HepG2 (cell line): ENCODE measurements at regions not wholly inside any gene's neighbourhood (a gene's known extent, or its start where the extent isn't known, plus 50 kb on each side); places are given as distances from the start of the nearest gene placed in this dataset.

Experiments
- ATAC-seq: fragments of 200-7000 bp; cut with Tn5 transposase; 3 replicates; pipeline ENCODE4 v1.9.1; 2020; ENCODE audit warnings: mild to moderate bottlenecking, moderate library complexity
- BruUV-seq: library from RNA; stranded (reverse); fragments of 400-500 nt; replicated peaks from 2 replicates; lab custom pipeline; 2021; lab: Mats Ljungman, UMichigan
- CTCF ChIA-PET: fragments of 300-600 bp; formaldehyde crosslinking; extraction: SDS; loops from one replicate; lab custom pipeline; 2021; ENCODE audit warnings: low total read pairs, inconsistent platforms, low intra/inter-chr PET ratio; lab: Yijun Ruan, JAX
- POLR2A ChIA-PET: fragments of 350-600 bp; sonication (Branson Sonifier 250); formaldehyde crosslinking; loops from one replicate; lab custom pipeline; 2020; ENCODE audit warnings: antibody characterized with exemption, inconsistent platforms; lab: Yijun Ruan, JAX
- DNase-seq: peaks from one replicate; pipeline ENCODE4 v3.0.0-alpha.2; 2015; ENCODE audit warnings: low spot score
- FAIRE-seq: peaks from 3 replicates; lab custom pipeline; 2011; peaks lifted over from hg19 to GRCh38; lab: Jason Lieb, UNC
- H2AFZ ChIP-seq: one replicate; pipeline ENCODE4 v1.6.1; 2011; ENCODE audit warnings: low read length, inconsistent platforms
- H3K27ac ChIP-seq: fragments of 300-600 bp; 3 replicates; pipeline ENCODE4 v1.8.0; 2011; ENCODE audit warnings: mixed run types, mild to moderate bottlenecking, mixed read lengths, low read length, inconsistent platforms; ENCODE audit not compliant: insufficient read depth; ENCODE audit errors: extremely low read length
- H3K27me3 ChIP-seq, 2 experiments: fragments of 200-600 bp in 1 of 2; 2 replicates in 1 of 2; 3 replicates in 1 of 2; pipeline versions ENCODE4 v1.6.0 to v1.8.0; 2011; ENCODE audit warnings: low read length in 2 of 2, mild to moderate bottlenecking in 2 of 2, moderate library complexity in 2 of 2, inconsistent platforms in 1 of 2; ENCODE audit not compliant: insufficient read depth in 2 of 2, control insufficient read depth in 1 of 2
- H3K36me3 ChIP-seq, 2 experiments: fragments of 200-600 bp in 1 of 2; replicated peaks in 1 of 2; 2 replicates in 1 of 2; 3 replicates in 1 of 2; pipeline versions ENCODE4 v1.5.1 to v1.8.0; 2011; ENCODE audit warnings: low read length in 2 of 2, inconsistent platforms in 1 of 2; ENCODE audit not compliant: insufficient read depth in 2 of 2, control insufficient read depth in 1 of 2
- H3K4me1 ChIP-seq: 2 replicates; pipeline ENCODE4 v1.5.1; 2012; ENCODE audit warnings: low read length, inconsistent platforms; ENCODE audit not compliant: insufficient read depth
- H3K4me2 ChIP-seq: 2 replicates; pipeline ENCODE4 v1.6.0; 2011; ENCODE audit warnings: low read depth, low read length, inconsistent platforms
- H3K4me3 ChIP-seq, 3 experiments: fragments of 200-600 bp in 1 of 3; sonication (generic), shearing (Covaris generic) in 1 of 3; replicated peaks in 1 of 3; 2 replicates each; pipeline ENCODE4 v1.5.1; 2011 to 2016; ENCODE audit warnings: low read length in 3 of 3, inconsistent platforms in 2 of 3, low read depth in 2 of 3, mild to moderate bottlenecking in 2 of 3, control low read depth in 1 of 3, mixed read lengths in 1 of 3; ENCODE audit not compliant: insufficient read depth in 1 of 3
- H3K79me2 ChIP-seq: one replicate; pipeline ENCODE4 v1.6.1; 2011; ENCODE audit warnings: low read length, inconsistent platforms; ENCODE audit not compliant: insufficient read depth
- H3K9ac ChIP-seq: 2 replicates; pipeline ENCODE4 v1.6.0; 2011; ENCODE audit warnings: mild to moderate bottlenecking, low read depth, low read length, inconsistent platforms; ENCODE audit not compliant: insufficient read depth
- H3K9me3 ChIP-seq: 2 replicates; pipeline ENCODE4 v1.5.1; 2012; ENCODE audit warnings: mild to moderate bottlenecking, low read length
- H4K20me1 ChIP-seq: 2 replicates; pipeline ENCODE4 v1.6.0; 2011; ENCODE audit warnings: inconsistent platforms, mild to moderate bottlenecking, low read length, moderate library complexity; ENCODE audit not compliant: insufficient read depth
- PAF1 ChIP-seq: IDR thresholded peaks from 2 replicates; pipeline ENCODE4 v1.6.1; 2016; ENCODE audit warnings: missing genetic modification reagents, missing compliant biosample characterization
- SP4 ChIP-seq: sonication (generic); formaldehyde crosslinking; IDR thresholded peaks from 2 replicates; pipeline ENCODE4 v1.8.1; 2023; ENCODE audit warnings: mild to moderate bottlenecking, missing genetic modification reagents
- ZNF746 ChIP-seq: sonication (generic); formaldehyde crosslinking; IDR thresholded peaks from 2 replicates; pipeline ENCODE4 v1.8.0; 2022; ENCODE audit warnings: mild to moderate bottlenecking, missing genetic modification reagents
- WGBS: methylation state at CpG from one replicate; pipeline ENCODE4 v1.1.6; 2017; ENCODE audit warnings: low lambda C conversion rate; 5-methylcytosine and 5-hydroxymethylcytosine counted together
- in situ Hi-C: cut with HindIII; loops from 2 replicates; pipeline ENCODE4 v1.10.0; 2017; ENCODE audit warnings: low pct_unique_long_range_greater_than_20kb; ENCODE audit not compliant: extremely low pct_ligation_motif_present
- intact Hi-C: fragments of 100-400 bp; cut with micrococcal nuclease; formaldehyde crosslinking; loops from one replicate; pipeline ENCODE4 v1.10.0; 2022; ENCODE audit not compliant: unreplicated experiment
- TF ChIP-seq, protein P1 (sequence below): IDR thresholded peaks from 2 replicates; pipeline ENCODE4 v1.6.1; 2016; ENCODE audit warnings: low read depth, borderline replicate concordance
- TF ChIP-seq, protein P2 (sequence below): IDR thresholded peaks from 2 replicates; pipeline ENCODE4 v1.6.1; 2016
- TF ChIP-seq, protein P3 (sequence below): sonication (generic); formaldehyde crosslinking; IDR thresholded peaks from 2 replicates; pipeline ENCODE4 v1.5.1; 2020; ENCODE audit warnings: mild to moderate bottlenecking, missing genetic modification reagents, moderate library complexity

DNA sequence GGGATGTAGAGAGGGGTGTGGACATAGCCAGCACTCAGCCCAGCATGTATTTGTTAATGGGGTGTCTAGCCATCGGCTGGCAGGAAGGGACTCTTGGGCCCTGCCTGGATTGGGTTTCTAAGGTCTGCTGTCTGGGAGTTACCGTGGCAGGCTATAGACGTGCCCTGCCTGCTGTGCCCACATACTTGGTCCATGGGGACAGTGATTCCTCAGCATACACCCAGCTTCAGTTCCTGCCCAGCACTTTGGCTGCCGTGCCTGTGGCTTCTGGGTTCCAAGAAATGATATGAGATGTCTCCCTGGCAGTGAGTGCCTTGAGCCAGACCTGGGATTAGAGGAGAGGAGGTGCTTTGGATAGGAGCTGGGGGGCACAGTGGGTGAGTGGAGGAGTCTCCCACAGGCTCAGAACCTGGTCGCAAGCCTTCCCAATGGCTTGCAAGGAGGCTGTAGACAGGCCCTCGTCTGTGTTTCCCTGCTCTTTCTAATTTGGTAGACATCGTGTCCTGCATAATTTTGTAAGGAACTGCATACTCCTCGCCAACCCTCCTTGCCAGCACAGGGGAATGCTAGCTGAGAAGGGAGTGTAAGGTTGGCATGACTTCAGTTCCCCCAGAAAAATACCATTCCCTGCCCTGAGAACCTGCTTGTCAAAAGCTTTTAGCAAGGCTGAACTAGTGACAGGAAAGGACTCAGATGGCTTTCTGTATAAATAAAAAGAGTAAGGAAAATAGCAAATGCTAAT is 287.9 kb downstream of the ZSWIM6 start (continued):
- TF ChIP-seq, protein P1, sequence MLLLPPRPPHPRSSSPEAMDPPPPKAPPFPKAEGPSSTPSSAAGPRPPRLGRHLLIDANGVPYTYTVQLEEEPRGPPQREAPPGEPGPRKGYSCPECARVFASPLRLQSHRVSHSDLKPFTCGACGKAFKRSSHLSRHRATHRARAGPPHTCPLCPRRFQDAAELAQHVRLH (CRISPR knock-in tag): no peak
- no peak for TF ChIP-seq PAF1

DNA sequence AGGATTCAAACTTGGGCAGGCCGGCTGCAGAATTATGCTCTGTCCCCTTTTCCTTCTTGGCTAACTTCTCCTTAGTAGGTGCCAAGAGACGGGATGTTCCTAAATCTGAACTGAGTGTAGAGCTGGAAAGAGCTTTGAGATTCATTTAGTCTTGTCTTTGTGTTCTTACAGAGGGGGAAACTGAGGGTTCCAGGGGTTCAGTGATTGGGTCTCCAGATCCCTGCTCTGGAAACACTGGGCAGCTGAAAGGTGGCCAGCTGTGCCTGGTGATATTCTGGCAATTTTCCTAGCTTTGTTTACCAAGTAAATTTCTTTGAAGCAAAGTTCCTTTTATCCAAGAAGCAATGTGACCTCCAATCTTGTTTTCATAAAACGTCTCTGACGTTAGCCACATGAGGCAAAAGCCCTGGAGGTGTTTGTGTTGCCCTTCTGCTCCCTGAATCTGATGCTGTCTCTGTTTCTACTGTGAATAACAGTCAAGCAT is 288.7 kb downstream of the ZSWIM6 start:
- ChIA-PET POLR2A (no interaction called here), CTCF (no interaction called here)
- no peak for DNase-seq
- Histone ChIP-seq H3K4me3 (no peak overlapping the region), H3K27me3 (peaks cover 0 to 21% of the 10 kb centered on the region in 2 experiments; a peak in 3 of 5 replicates), H3K9ac (no peak overlapping the region), H3K27ac (no peak overlapping the region), H4K20me1 (no peaks in the 10 kb centered on the region), H3K4me2 (no peak overlapping the region), H2AFZ (no peak overlapping the region), H3K4me1 (no peaks in the 10 kb centered on the region), H3K79me2 (no peaks in the 10 kb centered on the region), H3K36me3 (no peaks in the 10 kb centered on the region), H3K9me3 (no peaks in the 10 kb centered on the region)
- ATAC-seq: no peak
- 7% methylated on average over 4 of the region's 4 CpGs for WGBS
- BruUV-seq: no TSS peak
- in situ Hi-C loops: no loop called here
- FAIRE-seq: no peak
- intact Hi-C loops: no loop called here
- no peak for TF ChIP-seq SP4 (CRISPR knock-in tag)

DNA sequence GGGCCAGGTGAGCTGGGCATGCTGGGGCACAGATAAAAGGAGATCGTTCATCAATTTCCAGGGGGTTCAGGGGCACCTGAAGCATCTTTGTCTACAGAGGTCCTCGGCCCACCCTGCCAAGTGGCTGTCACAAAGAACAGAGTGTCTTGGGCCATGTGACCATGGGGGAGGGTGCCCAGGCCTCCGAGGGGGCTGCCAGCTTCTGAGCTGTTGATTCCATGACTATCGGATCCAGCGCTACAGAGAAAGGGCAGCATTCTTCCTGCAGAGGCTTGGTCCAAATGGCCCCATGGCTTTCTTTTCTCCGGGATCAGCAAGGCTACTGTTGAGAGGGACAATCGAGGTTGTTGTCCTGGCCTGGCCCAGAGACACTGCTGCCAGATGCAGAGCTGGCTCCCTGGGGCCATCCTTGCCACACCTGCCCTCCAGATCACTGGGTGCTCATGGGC is 289.2 kb downstream of the ZSWIM6 start:
- no peak overlapping the region for H2AFZ ChIP-seq
- CTCF ChIA-PET: no interaction called here
- H3K4me1 ChIP-seq: no peaks in the 10 kb centered on the region
- no peak overlapping the region for H3K4me2 ChIP-seq
- no peaks in the 10 kb centered on the region for H3K9me3 ChIP-seq
- intact Hi-C loops: no loop called here
- no peak overlapping the region for H3K27ac ChIP-seq
- ATAC-seq (no peak), FAIRE-seq (no peak), DNase-seq (no peak)
- H3K27me3 ChIP-seq: peaks cover 0 to 21% of the 10 kb centered on the region in 2 experiments; a peak in 3 of 5 replicates
- TF ChIP-seq, protein P2, sequence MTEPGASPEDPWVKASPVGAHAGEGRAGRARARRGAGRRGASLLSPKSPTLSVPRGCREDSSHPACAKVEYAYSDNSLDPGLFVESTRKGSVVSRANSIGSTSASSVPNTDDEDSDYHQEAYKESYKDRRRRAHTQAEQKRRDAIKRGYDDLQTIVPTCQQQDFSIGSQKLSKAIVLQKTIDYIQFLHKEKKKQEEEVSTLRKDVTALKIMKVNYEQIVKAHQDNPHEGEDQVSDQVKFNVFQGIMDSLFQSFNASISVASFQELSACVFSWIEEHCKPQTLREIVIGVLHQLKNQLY: no peak
- TF ChIP-seq ZNF746 (CRISPR knock-in tag): no peak
- TF ChIP-seq, protein P3, sequence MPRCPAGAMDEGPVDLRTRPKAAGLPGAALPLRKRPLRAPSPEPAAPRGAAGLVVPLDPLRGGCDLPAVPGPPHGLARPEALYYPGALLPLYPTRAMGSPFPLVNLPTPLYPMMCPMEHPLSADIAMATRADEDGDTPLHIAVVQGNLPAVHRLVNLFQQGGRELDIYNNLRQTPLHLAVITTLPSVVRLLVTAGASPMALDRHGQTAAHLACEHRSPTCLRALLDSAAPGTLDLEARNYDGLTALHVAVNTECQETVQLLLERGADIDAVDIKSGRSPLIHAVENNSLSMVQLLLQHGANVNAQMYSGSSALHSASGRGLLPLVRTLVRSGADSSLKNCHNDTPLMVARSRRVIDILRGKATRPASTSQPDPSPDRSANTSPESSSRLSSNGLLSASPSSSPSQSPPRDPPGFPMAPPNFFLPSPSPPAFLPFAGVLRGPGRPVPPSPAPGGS (CRISPR knock-in tag): no peak
- H3K36me3 ChIP-seq: no peaks in the 10 kb centered on the region
- no peak overlapping the region for H3K9ac ChIP-seq
- POLR2A ChIA-PET: no interaction called here
- H3K79me2 ChIP-seq: no peaks in the 10 kb centered on the region
- no peaks in the 10 kb centered on the region for H4K20me1 ChIP-seq
- 30% methylated on average over 7 of the region's 7 CpGs for WGBS
- in situ Hi-C loops: no loop called here
- no peak overlapping the region for H3K4me3 ChIP-seq
- no TSS peak for BruUV-seq
